ENCODE measurements at regions not wholly inside any gene's neighbourhood (a gene's known extent, or its start where the extent isn't known, plus 50 kb on each side); places are given as distances from the start of the nearest gene placed in this dataset.

DNA sequence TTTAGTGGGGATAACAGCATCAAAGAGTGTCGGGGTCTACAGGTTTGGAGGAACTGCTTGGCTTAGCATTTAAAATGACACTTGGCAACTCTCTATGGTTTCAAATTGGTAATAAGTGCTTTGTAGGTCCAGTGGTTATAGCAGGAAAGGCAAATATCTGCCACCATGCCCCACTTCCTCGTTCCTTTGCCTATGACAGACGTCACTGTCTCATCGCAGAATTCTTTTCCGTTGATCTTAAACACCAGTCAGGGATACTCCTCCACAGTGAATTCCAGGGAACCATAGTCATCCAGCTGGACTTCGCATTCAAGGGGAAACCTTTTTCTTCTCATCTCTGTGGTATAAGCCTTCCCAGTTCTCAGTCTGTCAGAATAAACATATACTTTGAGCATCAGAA is 319.1 kb downstream of the GPAT3 start:
- ChIA-PET RAD21 (ENCODE audit: unreplicated experiment) (no interaction called here), POLR2A (no interaction called here), SMC1A (ENCODE audit: uncharacterized antibody, unreplicated experiment) (no interaction called here), CTCF (no interaction called here)
- no peak overlapping the region for H3K4me2 ChIP-seq (ENCODE audit: control insufficient read depth, insufficient read depth)
- H3K4me3 ChIP-seq, result no peak overlapping the region
- H3K9me3 ChIP-seq (replicated peaks; ENCODE audit: control insufficient read depth, insufficient read depth, low read length), result no peaks in the 10 kb centered on the region
- no peak overlapping the region for H3K9ac ChIP-seq (ENCODE audit: control insufficient read depth, insufficient read depth, low read length)
- H3K27me3 ChIP-seq (replicated peaks in 1 of 2; ENCODE audit: control insufficient read depth in 2 of 2, insufficient read depth in 2 of 2, low read length in 1 of 2), result no peaks in the 10 kb centered on the region
- H3K27ac ChIP-seq (ENCODE audit: control insufficient read depth, insufficient read depth), result no peak overlapping the region
- no peaks in the 10 kb centered on the region for H3K36me3 ChIP-seq (ENCODE audit: control insufficient read depth in 2 of 2, insufficient read depth in 2 of 2, low read length in 1 of 2)
- in situ Hi-C loops (cut with MboI) (no loop called here), intact Hi-C loops (cut with micrococcal nuclease; ENCODE audit: unreplicated experiment) (no loop called here)
- H4K20me1 ChIP-seq (ENCODE audit: control insufficient read depth, insufficient read depth), result no peaks in the 10 kb centered on the region
- no peak for ATAC-seq
- H2AFZ ChIP-seq (ENCODE audit: control insufficient read depth, low read depth, low read length), result no peak overlapping the region
- FAIRE-seq, result no peak
- 34% methylated on average over 6 of the region's 6 CpGs for WGBS (ENCODE audit: insufficient coverage, insufficient replicate concordance, low lambda C conversion rate, missing lambda C conversion rate)
- BruUV-seq (replicated peaks), result no TSS peak
- no peaks in the 10 kb centered on the region for H3K79me2 ChIP-seq (ENCODE audit: control insufficient read depth, insufficient read depth, low read length)
- H3K4me1 ChIP-seq (ENCODE audit: control insufficient read depth, insufficient read depth, low read length), result no peaks in the 10 kb centered on the region
- no peak for DNase-seq (ENCODE audit: low read depth, low spot score)
- TF ChIP-seq SREBF1 (IDR thresholded peaks at IDR 0.05; ENCODE audit: low read length), result no peak

- intact Hi-C loops (cut with micrococcal nuclease; ENCODE audit: unreplicated experiment), result no loop called here
- no peak overlapping the region for H2AFZ ChIP-seq (ENCODE audit: control insufficient read depth, low read depth, low read length)
- no peaks in the 10 kb centered on the region for H3K79me2 ChIP-seq (ENCODE audit: control insufficient read depth, insufficient read depth, low read length)
- FAIRE-seq (no peak), ATAC-seq (no peak), DNase-seq (ENCODE audit: low read depth, low spot score) (no peak)
- ChIA-PET RAD21 (ENCODE audit: unreplicated experiment) (no interaction called here), POLR2A (no interaction called here), SMC1A (ENCODE audit: uncharacterized antibody, unreplicated experiment) (interaction anchor here (1.2 kb wide), 1 partner anchor 22 kb away, joined by 3 read pairs; no protein-coding TSS in a partner anchor), CTCF (no interaction called here)
- H3K27me3 ChIP-seq (replicated peaks in 1 of 2; ENCODE audit: control insufficient read depth in 2 of 2, insufficient read depth in 2 of 2, low read length in 1 of 2), result 0 out of 4 replicates have a peak, but pooled peaks cover 0 to 3% of the 10 kb centered on the region in 2 experiments
- no peaks in the 10 kb centered on the region for H4K20me1 ChIP-seq (ENCODE audit: control insufficient read depth, insufficient read depth)
- H3K27ac ChIP-seq (ENCODE audit: control insufficient read depth, insufficient read depth), result no peak overlapping the region
- H3K4me2 ChIP-seq (ENCODE audit: control insufficient read depth, insufficient read depth), result no peak overlapping the region
- 0% methylated on average over 1 of the region's 1 CpG for WGBS (ENCODE audit: insufficient coverage, insufficient replicate concordance, low lambda C conversion rate, missing lambda C conversion rate)
- no peaks in the 10 kb centered on the region for H3K4me1 ChIP-seq (ENCODE audit: control insufficient read depth, insufficient read depth, low read length)
- no peak overlapping the region for H3K9ac ChIP-seq (ENCODE audit: control insufficient read depth, insufficient read depth, low read length)
- no peaks in the 10 kb centered on the region for H3K9me3 ChIP-seq (replicated peaks; ENCODE audit: control insufficient read depth, insufficient read depth, low read length)
- BruUV-seq (replicated peaks), result no TSS peak
- in situ Hi-C loops (cut with MboI), result no loop called here
- no peaks in the 10 kb centered on the region for H3K36me3 ChIP-seq (ENCODE audit: control insufficient read depth in 2 of 2, insufficient read depth in 2 of 2, low read length in 1 of 2)
- H3K4me3 ChIP-seq, result no peak overlapping the region
- no peak for TF ChIP-seq BCL11A (IDR thresholded peaks at IDR 0.05; ENCODE audit: low read depth, low read length)
- TF ChIP-seq ATF7 (IDR thresholded peaks at IDR 0.05; ENCODE audit: low read depth), result no peak
- no peak for TF ChIP-seq SKIL (IDR thresholded peaks at IDR 0.05; ENCODE audit: low read depth, poor library complexity, severe bottlenecking)
- no peak for TF ChIP-seq ZNF687 (IDR thresholded peaks at IDR 0.05)
- TF ChIP-seq ATF2 (IDR thresholded peaks at IDR 0.05; ENCODE audit: low read length), result no peak
- no peak for TF ChIP-seq SREBF1 (IDR thresholded peaks at IDR 0.05; ENCODE audit: low read length)
- no peak for TF ChIP-seq CEBPZ (IDR thresholded peaks at IDR 0.05; ENCODE audit: low read depth, low read length)
These were observed 316.2 kb downstream of the GPAT3 start for GRCh38 chr4:83852085-83852451.
